GM12891 (cell line): ENCODE measurements at regions not wholly inside any gene's neighbourhood (a gene's known extent, or its start where the extent isn't known, plus 50 kb on each side); places are given as distances from the start of the nearest gene placed in this dataset.

Source experiments
- POLR2A ChIP-seq: IDR thresholded peaks from 2 replicates; pipeline ENCODE4 v1.6.1; 2011; ENCODE audit warnings: low read depth, low read length, control low read depth
- POLR2AphosphoS5 ChIP-seq: IDR thresholded peaks from 2 replicates; pipeline ENCODE4 v1.6.1; 2011; ENCODE audit warnings: low read depth, low read length, control low read depth
- SPI1 ChIP-seq: IDR thresholded peaks from 2 replicates; pipeline ENCODE4 v1.6.1; 2011; ENCODE audit warnings: low read depth, low read length, control low read depth
- TAF1 ChIP-seq: IDR thresholded peaks from 2 replicates; pipeline ENCODE4 v1.6.1; 2011; ENCODE audit warnings: low read depth, low read length, control low read depth

- no peak for TF ChIP-seq POLR2AphosphoS5
- TF ChIP-seq TAF1, result no peak
- TF ChIP-seq POLR2A, result no peak
- no peak for TF ChIP-seq SPI1
Measured at GRCh38 chr6:22826961-22827360, 257.6 kb downstream of the HDGFL1 start.
